ENCODE measurements at regions not wholly inside any gene's neighbourhood (a gene's known extent, or its start where the extent isn't known, plus 50 kb on each side); places are given as distances from the start of the nearest gene placed in this dataset.

DNA sequence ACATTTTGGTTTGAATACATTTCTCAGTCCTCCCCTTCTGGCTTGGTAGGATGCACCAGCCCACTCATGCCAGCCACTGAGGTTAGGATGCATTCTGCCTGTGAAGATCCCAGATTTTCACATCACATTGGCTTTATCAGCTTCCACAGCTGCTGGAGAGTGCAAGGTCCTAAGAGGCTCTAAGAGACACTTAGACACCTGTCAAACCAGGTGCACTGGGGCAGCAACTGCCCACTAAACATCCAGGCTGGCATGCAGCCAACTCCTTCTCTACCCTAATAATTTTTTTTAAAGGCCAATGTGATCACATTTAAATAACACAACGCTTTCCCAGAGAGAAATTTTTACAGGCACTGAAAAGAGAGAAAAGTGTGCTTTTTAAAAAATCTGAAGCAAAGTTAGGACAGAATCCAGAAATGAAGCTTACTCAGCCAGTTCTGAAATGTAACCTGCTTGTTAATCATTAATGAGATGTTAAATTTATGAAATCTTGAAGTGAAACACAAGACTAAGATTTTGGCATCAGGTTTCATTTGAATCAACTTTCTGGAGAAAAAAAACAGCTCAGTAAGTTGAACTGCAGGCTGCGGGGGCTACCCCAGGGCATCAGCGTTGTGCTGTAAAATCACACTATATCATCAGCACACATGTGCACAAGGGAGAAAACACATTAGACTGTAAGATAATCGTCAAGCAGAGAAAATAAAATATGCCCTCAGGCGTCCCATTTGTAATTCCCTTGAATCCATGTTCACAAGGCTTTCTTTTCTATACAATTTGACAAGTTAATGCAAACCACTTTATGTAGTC, 312.9 kb downstream of the ZBBX start:
- TF ChIP-seq CTCF (IDR thresholded peaks at IDR 0.05 in 4 of 5, conservative IDR thresholded peaks at IDR 0.05 in 1 of 5) = no peak
- no peak for TF ChIP-seq POLR2A (IDR thresholded peaks at IDR 0.05)

Data from gastrocnemius medialis (tissue), 4 donors.